Prostate gland (tissue), 2 donors: ENCODE measurements at regions not wholly inside any gene's neighbourhood (a gene's known extent, or its start where the extent isn't known, plus 50 kb on each side); places are given as distances from the start of the nearest gene placed in this dataset.
A peak's percentile ranks its signal among the peaks of the same experiment; 100 is the strongest.

Experiments used
- DNase-seq: peaks from one replicate; pipeline ENCODE4 v3.0.0-alpha.2; 2019; ENCODE audit warnings: low spot score
- H3K27ac ChIP-seq, 2 donors: fragments of 200-600 bp; sonication (generic); 2 replicates each; pipeline ENCODE4 v1.5.1; 2017 to 2019
- H3K27me3 ChIP-seq: fragments of 200-600 bp; sonication (generic); replicated peaks from 2 replicates; pipeline ENCODE4 v1.5.1; 2019; ENCODE audit not compliant: insufficient read depth
- H3K36me3 ChIP-seq, 2 donors: fragments of 200-600 bp; sonication (generic); 1 replicate in 1 of 2; 2 replicates in 1 of 2; pipeline versions ENCODE4 v1.5.1 to v1.8.1; 2017 to 2019
- H3K4me1 ChIP-seq: fragments of 200-600 bp; sonication (generic); replicated peaks from 2 replicates; pipeline ENCODE4 v1.5.1; 2019
- H3K4me3 ChIP-seq, 2 donors: fragments of 200-600 bp; sonication (generic); 2 replicates each; pipeline ENCODE4 v1.5.1; 2017 to 2019
- H3K9me3 ChIP-seq: fragments of 200-600 bp; sonication (generic); 2 replicates; pipeline ENCODE4 v1.5.1; 2017
- CTCF ChIP-seq, 4 experiments: fragments of 200-600 bp in 2 of 4; fragments of 450-650 bp in 2 of 4; sonication (generic) in 2 of 4; IDR thresholded peaks; 1 replicate in 3 of 4; 2 replicates in 1 of 4; pipeline ENCODE4 v1.5.1; 2016 to 2019; ENCODE audit warnings: antibody characterized with exemption in 4 of 4, mild to moderate bottlenecking in 2 of 4, moderate library complexity in 2 of 4
- POLR2A ChIP-seq: fragments of 450-650 bp; IDR thresholded peaks from one replicate; pipeline ENCODE4 v1.6.1; 2016; ENCODE audit warnings: antibody characterized with exemption, mild to moderate bottlenecking
- POLR2AphosphoS5 ChIP-seq: sonication (generic); formaldehyde crosslinking; IDR thresholded peaks from one replicate; pipeline ENCODE4 v1.6.1; 2017; ENCODE audit warnings: antibody characterized with exemption
- WGBS: methylation state at CpG from one replicate; pipeline ENCODE4 v1.1.5; 2018; 5-methylcytosine and 5-hydroxymethylcytosine counted together
- intact Hi-C: fragments of 100-400 bp; cut with DNase I; formaldehyde crosslinking; loops from one replicate; pipeline ENCODE4 v1.14.2; 2022

- Histone ChIP-seq H3K36me3 (no peaks in the 10 kb centered on the region), H3K27ac (no peak overlapping the region), H3K4me3 (no peak overlapping the region), H3K27me3 (no peaks in the 10 kb centered on the region), H3K9me3 (no peaks in the 10 kb centered on the region), H3K4me1 (no peaks in the 10 kb centered on the region)
- intact Hi-C loops = no loop called here
- WGBS = 37% methylated on average over 7 of the region's 7 CpGs
- TF ChIP-seq POLR2A (no peak), CTCF (IDR thresholded peaks at IDR 0.05) (no peak), POLR2AphosphoS5 (no peak)
- DNase-seq = peak; percentile 20
Observed at GRCh38 chr6:21918041-21918440, 324.5 kb downstream of the SOX4 start.

- intact Hi-C loops = no loop called here
- no peak for DNase-seq
Observed at GRCh38 chr6:21918666-21919065, 325.1 kb downstream of the SOX4 start.

GRCh38 chr6:21922086-21922485 is 328.5 kb downstream of the SOX4 start:
- Histone ChIP-seq H3K27me3 (no peaks in the 10 kb centered on the region), H3K36me3 (no peaks in the 10 kb centered on the region), H3K4me1 (no peaks in the 10 kb centered on the region), H3K27ac (no peak overlapping the region), H3K9me3 (no peaks in the 10 kb centered on the region), H3K4me3 (no peak overlapping the region)
- DNase-seq = no peak
- 61% methylated on average over 2 of the region's 2 CpGs for WGBS
- intact Hi-C loops = no loop called here
- TF ChIP-seq CTCF (IDR thresholded peaks at IDR 0.05) (no peak), POLR2A (no peak), POLR2AphosphoS5 (no peak)

More at GRCh38 chr6:21918666-21919065, 325.1 kb downstream of the SOX4 start:
- no peaks in the 10 kb centered on the region for H3K36me3 ChIP-seq
- WGBS = 52% methylated on average over 4 of the region's 4 CpGs
- no peaks in the 10 kb centered on the region for H3K9me3 ChIP-seq
- no peaks in the 10 kb centered on the region for H3K4me1 ChIP-seq
- H3K27ac ChIP-seq = no peak overlapping the region
- no peak overlapping the region for H3K4me3 ChIP-seq
- no peaks in the 10 kb centered on the region for H3K27me3 ChIP-seq
- TF ChIP-seq POLR2A = no peak
- TF ChIP-seq POLR2AphosphoS5 = no peak
- no peak for TF ChIP-seq CTCF (IDR thresholded peaks at IDR 0.05)

GRCh38 chr6:21924002-21924401 is 330.5 kb downstream of the SOX4 start:
- 91% methylated on average over 3 of the region's 3 CpGs for WGBS
- DNase-seq = no peak
- no peak overlapping the region for H3K27ac ChIP-seq

More at GRCh38 chr6:21924002-21924401, 330.5 kb downstream of the SOX4 start:
- intact Hi-C loops = no loop called here
- TF ChIP-seq POLR2AphosphoS5 (no peak), CTCF (IDR thresholded peaks at IDR 0.05) (no peak), POLR2A (no peak)
- Histone ChIP-seq H3K9me3 (no peaks in the 10 kb centered on the region), H3K36me3 (no peaks in the 10 kb centered on the region), H3K4me1 (no peaks in the 10 kb centered on the region), H3K27me3 (no peaks in the 10 kb centered on the region), H3K4me3 (no peak overlapping the region)
